ENCODE measurements at regions not wholly inside any gene's neighbourhood (a gene's known extent, or its start where the extent isn't known, plus 50 kb on each side); places are given as distances from the start of the nearest gene placed in this dataset.

DNA sequence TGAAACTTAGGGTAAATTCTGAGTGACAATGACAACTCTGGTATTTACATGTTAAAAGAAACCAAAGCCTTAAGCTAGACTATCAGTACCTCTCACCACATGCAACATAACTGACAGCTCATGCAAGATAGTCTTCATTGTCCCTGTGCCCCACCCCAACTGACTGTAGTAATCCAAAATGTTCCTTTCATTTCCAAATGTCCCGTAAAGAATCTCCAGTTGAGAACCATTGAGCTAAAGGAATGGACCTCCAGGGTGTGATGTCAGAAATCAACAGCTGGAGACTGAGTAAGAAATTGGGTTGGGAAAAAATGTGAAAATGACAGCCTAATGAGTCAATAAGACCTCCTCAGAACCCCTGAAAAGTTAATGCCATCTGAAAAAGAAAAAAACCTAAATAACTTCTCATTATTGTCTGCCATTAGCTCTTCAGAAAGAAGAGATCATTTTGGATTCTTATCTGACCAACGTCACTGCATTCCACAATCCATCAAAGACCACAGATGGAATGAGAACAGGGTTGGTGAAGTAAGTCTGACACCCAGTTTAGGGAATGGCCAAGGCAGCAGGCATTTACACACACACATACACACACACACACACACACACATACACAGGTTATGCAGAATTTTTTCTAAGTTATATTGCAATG is 51.7 kb upstream of the ACVR2A start:
- DNase-seq (ENCODE audit: low read depth) (no peak), FAIRE-seq (no peak)
- H3K27me3 ChIP-seq (ENCODE audit: control insufficient read depth, insufficient read depth, low read length) = no peaks in the 10 kb centered on the region
- TF ChIP-seq, protein P1, sequence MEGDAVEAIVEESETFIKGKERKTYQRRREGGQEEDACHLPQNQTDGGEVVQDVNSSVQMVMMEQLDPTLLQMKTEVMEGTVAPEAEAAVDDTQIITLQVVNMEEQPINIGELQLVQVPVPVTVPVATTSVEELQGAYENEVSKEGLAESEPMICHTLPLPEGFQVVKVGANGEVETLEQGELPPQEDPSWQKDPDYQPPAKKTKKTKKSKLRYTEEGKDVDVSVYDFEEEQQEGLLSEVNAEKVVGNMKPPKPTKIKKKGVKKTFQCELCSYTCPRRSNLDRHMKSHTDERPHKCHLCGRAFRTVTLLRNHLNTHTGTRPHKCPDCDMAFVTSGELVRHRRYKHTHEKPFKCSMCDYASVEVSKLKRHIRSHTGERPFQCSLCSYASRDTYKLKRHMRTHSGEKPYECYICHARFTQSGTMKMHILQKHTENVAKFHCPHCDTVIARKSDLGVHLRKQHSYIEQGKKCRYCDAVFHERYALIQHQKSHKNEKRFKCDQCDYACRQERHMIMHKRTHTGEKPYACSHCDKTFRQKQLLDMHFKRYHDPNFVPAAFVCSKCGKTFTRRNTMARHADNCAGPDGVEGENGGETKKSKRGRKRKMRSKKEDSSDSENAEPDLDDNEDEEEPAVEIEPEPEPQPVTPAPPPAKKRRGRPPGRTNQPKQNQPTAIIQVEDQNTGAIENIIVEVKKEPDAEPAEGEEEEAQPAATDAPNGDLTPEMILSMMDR (IDR thresholded peaks at IDR 0.05; ENCODE audit: insufficient read depth, low read length, severe bottlenecking) = no peak
- no peaks in the 10 kb centered on the region for H3K36me3 ChIP-seq (ENCODE audit: control insufficient read depth, insufficient read depth, low read length)
- no peak overlapping the region for H3K4me3 ChIP-seq (ENCODE audit: low read depth, low read length)

DNA sequence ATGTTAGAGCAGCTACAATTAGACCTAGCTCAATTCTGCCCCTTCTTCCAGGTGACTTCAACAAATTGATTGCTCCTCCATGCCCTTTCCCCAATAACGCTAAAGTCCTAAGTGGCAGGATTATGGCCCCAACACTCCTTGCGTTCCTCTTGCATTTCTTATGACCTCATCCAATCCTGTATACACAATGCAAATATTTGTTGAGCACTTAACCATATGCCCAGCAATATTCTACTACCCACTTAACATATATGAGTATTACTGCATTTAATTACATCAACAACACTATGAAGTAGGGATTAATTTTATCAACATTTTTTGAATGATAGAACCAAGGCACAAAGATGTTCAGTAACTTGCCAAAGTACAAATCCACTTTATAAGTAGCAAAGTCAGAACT is 54.2 kb upstream of the ACVR2A start:
- H3K4me3 ChIP-seq (ENCODE audit: low read depth, low read length) = no peak overlapping the region
- no peaks in the 10 kb centered on the region for H3K27me3 ChIP-seq (ENCODE audit: control insufficient read depth, insufficient read depth, low read length)
- TF ChIP-seq, protein P1 (IDR thresholded peaks at IDR 0.05; ENCODE audit: insufficient read depth, low read length, severe bottlenecking) = no peak
- no peak for DNase-seq (ENCODE audit: low read depth)
- FAIRE-seq = no peak
- no peaks in the 10 kb centered on the region for H3K36me3 ChIP-seq (ENCODE audit: control insufficient read depth, insufficient read depth, low read length)

DNA sequence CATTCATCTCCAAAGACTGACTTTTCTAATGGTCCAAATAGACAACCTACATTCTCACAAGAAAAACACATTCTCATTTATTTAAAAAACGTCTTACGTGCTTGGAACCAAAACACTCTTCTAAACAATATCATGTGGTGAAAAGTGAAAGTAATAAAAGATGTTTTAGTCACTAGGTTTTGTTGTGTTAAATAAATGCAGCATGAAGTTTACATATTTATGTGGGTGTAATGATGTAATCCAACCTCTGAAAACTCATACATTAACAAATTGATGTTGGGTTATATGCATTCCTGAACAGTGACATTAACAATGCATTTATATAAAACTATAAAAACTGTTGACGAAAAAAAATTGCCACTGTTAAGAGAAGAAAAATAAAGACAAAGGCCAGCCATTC is 55.1 kb upstream of the ACVR2A start:
- TF ChIP-seq, protein P1 (IDR thresholded peaks at IDR 0.05; ENCODE audit: insufficient read depth, low read length, severe bottlenecking) = no peak
- H3K27me3 ChIP-seq (ENCODE audit: control insufficient read depth, insufficient read depth, low read length) = no peaks in the 10 kb centered on the region
- peak; percentile 61 for DNase-seq (ENCODE audit: low read depth)
- FAIRE-seq = no peak
- no peak overlapping the region for H3K4me3 ChIP-seq (ENCODE audit: low read depth, low read length)
- H3K36me3 ChIP-seq (ENCODE audit: control insufficient read depth, insufficient read depth, low read length) = no peaks in the 10 kb centered on the region

DNA sequence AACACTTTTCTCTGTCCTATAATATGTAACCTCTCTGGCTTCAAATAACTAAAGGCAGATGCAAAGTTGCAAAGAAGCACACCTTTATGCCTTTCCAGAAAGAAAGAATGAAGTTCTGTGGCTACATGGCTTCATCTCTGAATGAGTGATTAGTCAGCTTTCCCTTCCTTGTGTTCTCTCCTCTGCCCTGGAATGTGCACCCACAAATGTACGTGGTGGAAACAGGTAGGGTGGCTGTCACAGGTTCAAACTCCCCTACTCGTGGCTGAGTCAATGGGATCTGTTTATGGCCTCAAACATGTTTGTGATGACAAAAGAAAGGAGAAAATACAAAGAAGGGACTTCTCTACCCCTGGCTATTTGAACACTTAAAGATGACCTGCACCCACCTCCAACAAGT is 55.5 kb upstream of the ACVR2A start:
- Histone ChIP-seq H3K27me3 (ENCODE audit: control insufficient read depth, insufficient read depth, low read length) (no peaks in the 10 kb centered on the region), H3K4me3 (ENCODE audit: low read depth, low read length) (no peak overlapping the region), H3K36me3 (ENCODE audit: control insufficient read depth, insufficient read depth, low read length) (no peaks in the 10 kb centered on the region)
- TF ChIP-seq, protein P1 (IDR thresholded peaks at IDR 0.05; ENCODE audit: insufficient read depth, low read length, severe bottlenecking) = no peak
- no peak for FAIRE-seq
- peak; percentile 69 for DNase-seq (ENCODE audit: low read depth)

DNA sequence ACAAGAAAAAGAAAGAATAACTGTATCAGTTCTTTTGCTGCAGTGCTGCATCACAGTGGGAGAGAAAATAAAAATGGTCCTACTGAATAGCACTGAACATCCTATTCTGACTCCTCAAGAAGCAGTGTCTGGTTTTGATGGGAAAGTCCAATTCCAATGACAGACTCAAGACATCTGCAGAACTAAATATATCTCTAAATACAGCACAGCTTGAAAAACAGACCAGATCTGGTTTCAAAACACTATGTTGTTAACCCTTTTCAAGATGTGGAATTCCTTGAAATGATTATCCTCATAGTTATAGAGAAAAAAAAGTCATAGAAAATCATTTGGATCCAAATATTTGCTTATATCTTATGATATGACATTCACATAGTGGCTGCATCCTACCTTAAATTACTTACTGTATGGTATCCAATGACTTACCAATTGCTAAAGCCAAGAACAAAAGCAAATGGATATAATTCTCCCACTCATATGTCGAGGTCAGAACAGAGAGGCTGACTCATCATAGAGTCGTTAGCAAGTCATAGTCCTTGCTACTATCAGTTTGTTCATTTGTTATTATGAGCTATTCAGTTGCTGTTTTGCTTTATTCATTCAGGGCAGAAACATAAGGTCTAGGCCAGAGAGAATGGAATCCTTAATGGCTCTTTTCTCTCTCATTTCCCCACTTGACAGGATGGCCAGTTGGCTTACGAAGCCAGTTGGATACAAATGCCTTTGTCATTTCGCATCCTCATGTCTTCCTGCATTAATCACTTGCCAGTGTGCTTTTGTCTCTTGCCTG is 62.5 kb upstream of the ACVR2A start:
- H3K27me3 ChIP-seq (ENCODE audit: control insufficient read depth, insufficient read depth, low read length) = no peaks in the 10 kb centered on the region
- H3K4me3 ChIP-seq (ENCODE audit: low read depth, low read length) = no peak overlapping the region
- no peaks in the 10 kb centered on the region for H3K36me3 ChIP-seq (ENCODE audit: control insufficient read depth, insufficient read depth, low read length)
- DNase-seq (ENCODE audit: low read depth) (peak; percentile 58), FAIRE-seq (no peak)
- TF ChIP-seq, protein P1 (IDR thresholded peaks at IDR 0.05; ENCODE audit: insufficient read depth, low read length, severe bottlenecking) = no peak

Data from bronchial epithelial cell (primary cell).